HG03520 (cell line): ENCODE measurements at regions not wholly inside any gene's neighbourhood (a gene's known extent, or its start where the extent isn't known, plus 50 kb on each side); places are given as distances from the start of the nearest gene placed in this dataset.
"Not testable (repeated sequence)": the region's sequence is repeated elsewhere in the genome, so short reads cannot be mapped to it uniquely, and the experiment has no call there.

Source experiments
- ATAC-seq: cut with Tn5 transposase; IDR thresholded peaks from one replicate; pipeline ENCODE4 v1.9.1; 2021; ENCODE audit warnings: mild to moderate bottlenecking, moderate library complexity; ENCODE audit not compliant: unreplicated experiment

DNA sequence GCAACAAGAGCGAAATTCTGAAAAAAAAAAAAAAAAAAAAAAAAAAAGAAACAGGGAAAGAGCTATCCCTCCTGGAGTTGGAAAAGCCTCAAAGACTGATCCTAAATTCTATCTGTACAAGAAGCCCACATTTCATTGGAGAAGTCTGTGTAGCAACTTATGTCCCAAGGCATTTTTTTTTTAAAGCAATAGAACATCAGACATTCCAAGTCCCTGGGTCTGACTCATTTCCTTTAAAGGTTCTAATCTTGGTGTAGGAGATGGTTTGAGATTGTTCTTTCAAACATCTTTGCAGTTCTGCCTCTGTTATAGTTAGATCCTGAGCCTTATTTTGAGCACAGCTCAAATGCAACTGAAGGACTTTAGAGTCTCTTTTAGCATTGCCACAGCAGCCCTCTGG lies 706.5 kb upstream of the MIR17HG start:
- no peak for ATAC-seq

DNA sequence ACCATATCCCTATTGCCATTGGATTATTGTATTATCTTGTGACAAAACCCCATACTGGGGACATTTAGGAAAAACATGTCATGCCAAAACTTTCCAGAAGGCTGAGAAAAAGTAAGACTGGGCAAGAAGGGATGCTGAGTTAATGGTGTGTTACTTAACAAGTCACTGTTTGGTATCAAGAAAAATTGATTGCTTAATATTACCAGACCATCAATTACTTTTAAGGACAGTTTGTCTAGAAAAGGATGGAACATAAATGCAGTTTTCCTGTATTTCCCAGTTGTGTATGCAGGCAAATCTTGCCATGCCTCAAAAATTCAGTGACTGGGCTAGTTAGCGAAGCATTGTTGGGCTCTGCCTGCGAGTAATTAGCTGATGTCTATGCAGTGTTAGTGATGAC lies 705.6 kb upstream of the MIR17HG start:
- ATAC-seq = no peak

DNA sequence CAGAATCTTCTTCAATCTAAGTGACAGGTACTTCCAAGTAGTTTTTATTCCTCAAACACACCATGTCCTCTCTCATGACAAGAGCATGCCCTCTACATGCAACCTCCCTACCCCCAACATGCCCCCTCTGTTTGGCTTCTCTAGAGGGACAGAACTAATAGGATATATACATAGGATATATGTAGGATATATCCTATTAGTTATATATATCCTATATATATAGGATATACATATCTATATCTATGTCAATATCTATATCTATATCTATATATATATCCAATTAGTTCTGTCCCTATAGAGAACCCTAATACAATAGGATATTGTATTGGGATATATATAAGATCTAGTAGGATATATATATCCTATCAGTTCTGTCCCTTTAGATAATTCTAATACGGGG lies 701.9 kb upstream of the MIR17HG start:
- no peak for ATAC-seq

DNA sequence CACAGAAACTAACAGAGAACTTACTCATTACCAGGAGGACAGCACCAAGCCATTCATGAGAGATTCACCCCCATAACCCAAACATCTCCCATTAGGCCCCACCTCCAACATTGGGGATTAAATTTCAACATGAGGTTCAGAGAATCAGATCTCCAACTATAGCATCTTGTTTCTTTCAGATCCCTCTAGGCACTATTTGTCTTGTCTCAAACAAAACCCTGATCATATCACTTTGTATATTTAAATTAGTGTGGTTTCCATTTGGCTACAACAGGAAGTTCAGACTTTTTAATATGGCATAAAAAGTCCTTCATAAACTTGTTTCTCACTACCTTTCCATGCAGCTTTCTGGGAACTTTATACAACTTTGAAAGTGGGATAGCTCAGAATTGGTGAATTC lies 699.0 kb upstream of the MIR17HG start:
- ATAC-seq = no peak

DNA sequence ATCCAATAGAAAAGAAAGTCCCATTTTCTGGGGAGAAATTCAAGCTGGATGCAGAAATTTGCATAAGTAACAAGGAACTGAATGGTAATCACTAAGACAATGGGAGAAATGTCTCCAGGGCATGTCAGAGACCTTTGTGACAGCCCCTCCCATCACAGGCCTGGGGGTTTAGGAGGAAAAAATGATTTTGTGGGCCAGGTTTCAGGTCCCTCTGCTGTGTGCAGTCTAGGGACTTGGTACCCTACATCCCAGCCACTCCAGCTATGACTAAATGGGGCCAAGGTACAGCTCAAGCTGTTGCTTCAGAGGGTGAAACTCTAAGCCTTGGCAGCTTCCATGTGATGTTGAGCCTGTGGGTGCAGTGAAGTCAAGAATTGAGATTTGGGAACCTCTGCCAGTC lies 695.5 kb upstream of the MIR17HG start:
- no peak for ATAC-seq

DNA sequence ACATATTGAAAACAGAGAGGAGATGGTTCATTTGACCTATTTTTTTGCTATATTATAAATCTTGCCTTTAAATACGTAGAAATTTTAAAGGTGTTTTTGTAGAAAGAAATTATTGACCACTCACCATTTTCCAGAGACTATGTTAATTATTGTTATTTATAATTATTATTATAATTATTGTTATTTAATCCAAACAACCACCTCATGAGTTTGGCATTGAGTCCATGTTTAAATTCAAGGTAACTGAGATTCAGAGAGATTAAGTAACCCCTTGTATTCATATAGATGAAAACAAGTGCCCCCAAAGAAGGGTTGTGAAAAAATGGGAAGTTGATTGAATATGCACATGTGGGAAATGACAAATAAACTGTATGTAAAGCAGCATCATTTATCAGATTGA lies 692.5 kb upstream of the MIR17HG start:
- no peak for ATAC-seq

DNA sequence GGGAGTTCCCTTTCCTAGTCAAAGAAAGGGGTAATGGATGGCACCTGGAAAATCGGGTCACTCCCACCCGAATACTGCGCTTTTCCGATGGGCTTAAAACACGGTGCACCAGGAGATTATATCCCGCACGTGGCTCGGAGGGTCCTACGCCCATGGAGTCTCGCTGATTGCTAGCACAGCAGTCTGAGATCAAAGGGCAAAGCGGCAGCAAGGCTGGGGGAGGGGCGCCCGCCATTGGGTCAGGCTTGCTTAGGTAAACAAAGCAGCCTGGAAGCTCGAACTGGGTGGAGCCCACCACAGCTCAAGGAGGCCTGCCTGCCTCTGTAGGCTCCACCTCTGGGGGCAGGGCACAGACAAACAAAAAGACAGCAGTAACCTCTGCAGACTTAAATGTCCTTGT lies 683.3 kb upstream of the MIR17HG start:
- ATAC-seq = not testable (repeated sequence)

DNA sequence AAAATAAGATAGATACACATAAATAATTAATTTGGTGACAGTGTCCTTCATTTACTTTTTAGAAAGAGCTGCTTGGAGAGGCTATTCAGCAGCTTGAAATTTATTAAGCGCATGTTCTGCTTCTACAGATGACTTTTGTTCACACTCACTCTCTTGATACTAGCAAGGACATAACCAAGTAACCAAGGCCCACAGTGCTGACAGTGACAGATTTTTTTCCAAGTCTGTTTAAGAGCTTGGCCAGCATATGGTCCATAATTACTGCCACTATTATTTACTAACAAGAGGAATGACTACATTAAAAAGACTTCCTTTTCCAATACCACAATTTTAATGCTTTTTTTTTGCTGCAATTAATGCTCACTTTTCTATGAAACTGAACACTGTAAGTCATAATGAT lies 673.7 kb upstream of the MIR17HG start:
- no peak for ATAC-seq

DNA sequence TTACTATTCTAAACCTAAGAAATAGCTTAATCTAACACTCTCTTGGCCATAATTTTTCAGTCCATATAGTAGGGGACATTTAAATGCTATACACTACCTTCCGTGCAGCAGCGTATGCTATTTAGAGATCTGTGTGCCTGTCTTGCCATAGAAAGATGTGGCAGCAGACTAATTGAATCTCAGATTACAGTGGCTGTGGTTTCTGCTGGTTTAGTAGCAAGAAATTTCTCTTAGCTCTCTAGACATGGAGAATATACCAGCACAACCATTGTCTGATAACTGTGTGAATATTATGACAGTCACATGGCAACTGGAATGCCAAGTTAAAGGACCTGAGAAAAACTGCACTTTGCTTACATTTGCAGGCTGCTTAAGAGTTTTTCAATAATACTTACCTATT lies 672.4 kb upstream of the MIR17HG start:
- no peak for ATAC-seq

DNA sequence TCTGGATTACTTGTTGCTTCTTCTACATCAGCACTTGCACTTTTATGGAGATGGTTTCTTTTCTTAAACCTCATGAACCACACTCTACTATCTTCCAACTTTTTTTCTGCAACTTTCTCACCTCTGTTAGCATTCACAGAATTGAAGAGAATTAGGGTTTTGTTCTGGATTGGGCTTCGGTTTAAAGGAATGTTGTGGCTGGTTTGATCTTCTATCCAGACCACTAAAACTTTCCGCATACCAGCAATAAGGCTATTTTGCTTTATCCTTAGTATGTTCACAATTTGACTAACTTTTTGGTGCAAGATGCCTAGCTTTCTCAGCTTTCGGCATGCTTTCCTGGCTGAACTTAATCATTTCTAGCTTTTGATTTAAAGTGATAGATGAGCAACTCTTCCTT lies 666.7 kb upstream of the MIR17HG start:
- no peak for ATAC-seq

DNA sequence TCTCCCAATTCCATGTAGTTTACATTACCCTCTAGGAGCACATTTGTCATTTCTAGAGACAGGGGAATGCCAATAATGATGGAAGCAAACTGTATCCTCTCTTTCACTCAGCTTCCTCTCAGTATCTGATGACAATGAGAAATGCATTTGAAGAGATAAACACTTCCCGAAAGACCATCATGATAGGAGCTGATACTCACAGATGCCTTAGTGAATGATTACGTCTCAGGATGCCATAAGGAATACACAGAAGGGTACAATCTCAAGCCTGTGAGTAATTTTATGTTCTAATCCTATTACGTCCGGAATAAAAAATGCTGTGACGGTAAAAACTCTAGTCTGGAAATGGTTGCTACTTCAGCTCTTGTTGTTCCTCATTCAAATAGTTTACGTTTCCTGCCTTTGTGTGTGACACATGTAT lies 663.8 kb upstream of the MIR17HG start:
- ATAC-seq = no peak

DNA sequence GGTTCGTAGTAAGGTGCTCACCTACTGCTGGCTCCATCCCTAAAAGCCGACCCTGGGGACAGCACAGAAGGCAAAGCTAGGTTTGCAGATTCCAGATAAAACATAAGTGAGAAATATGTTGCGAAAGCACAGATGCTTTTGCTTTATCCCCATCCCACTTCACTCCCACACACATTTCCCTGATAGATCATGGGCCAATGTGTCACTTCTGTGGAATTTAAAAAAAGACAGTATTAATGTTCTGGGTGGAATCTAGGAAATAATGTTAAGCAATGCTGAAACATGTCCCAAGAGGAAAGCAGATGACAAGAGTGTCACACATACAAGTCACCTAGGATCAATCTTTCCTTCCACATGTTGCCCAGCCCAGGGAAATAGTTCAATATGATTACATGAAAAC lies 661.0 kb upstream of the MIR17HG start:
- no peak for ATAC-seq

DNA sequence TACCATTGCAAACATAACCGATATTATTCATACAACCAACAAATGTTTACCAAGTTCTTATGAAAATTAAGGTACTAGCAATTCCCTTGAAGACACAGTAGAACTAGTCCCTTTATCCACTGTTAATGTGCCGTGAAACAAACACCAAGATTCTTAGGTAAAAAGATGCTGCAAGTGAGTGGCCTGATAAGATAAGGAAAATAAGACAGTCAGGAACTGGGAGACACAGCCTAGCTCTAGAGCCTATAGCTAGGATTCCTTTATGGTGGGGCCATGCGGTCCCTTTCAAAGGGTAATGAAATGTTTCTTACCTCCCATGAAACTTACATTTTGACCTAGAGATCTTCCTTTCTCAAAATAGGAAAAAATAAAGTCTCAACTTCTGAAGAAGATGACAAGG lies 658.4 kb upstream of the MIR17HG start:
- ATAC-seq = no peak

DNA sequence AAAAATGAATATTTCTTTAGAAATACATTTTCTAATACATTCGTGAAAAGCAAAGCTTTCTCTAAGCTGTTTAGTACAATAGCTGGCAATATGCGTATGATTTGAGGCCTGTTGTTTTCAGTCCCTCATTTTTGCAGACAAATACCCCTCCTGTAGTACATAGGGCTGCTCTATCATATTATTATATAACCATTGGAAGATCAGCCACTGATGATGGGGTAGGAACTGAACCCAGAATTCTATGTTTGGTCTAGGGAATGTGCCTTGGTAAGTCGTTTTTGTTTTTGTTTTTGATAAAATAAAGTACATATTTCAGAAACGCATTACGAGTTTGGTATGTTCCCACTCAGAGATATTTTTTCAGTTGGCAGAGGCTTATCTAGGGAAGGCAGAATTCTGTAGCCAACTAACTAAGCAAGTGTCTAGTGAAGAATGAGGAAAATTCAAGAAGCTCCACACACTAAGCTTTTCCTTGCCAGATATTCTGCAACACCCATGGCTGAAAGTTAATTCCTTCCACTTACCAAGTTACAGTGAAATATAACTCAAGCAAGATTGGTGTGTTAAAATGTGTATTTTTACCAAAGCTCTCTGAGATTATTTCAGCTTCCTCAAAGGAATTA lies 656.9 kb upstream of the MIR17HG start:
- ATAC-seq = no peak

DNA sequence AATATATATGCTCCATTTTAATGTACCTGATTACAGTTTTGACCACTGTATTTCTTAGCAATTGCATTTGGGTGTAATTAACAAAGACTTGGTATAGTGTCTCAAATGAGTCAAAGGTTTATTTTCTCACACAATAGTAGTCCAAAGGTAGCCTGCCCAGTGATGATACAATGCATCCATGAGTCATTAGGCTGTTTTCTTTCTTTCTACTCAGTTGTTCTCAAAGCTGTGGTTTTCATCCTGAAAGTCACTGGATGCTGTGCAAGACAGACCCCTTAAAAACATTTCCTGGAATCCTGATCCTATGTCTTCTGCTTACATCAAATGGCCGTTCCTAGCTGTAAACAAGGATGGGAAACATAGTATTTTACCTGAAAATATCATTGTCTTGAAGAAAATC lies 651.2 kb upstream of the MIR17HG start:
- ATAC-seq = no peak

DNA sequence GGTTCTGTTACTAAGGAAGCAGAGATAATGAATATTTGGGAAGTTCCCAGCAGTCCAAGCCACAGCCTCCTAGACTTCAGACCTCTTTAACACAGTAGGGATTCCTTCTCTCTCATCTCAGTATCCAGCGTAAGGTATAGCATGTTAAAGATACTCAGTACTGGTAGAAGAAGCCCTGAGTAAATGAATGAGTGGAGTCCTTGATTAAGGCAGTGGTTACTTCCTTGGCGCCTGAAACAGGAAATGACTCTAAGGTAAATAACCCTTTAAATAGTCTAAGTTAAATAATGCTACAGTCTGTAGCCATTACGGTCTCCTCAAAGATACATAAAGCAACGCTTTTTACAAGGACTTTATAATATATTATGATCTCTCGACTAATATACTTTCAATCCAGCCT lies 650.8 kb upstream of the MIR17HG start:
- no peak for ATAC-seq

DNA sequence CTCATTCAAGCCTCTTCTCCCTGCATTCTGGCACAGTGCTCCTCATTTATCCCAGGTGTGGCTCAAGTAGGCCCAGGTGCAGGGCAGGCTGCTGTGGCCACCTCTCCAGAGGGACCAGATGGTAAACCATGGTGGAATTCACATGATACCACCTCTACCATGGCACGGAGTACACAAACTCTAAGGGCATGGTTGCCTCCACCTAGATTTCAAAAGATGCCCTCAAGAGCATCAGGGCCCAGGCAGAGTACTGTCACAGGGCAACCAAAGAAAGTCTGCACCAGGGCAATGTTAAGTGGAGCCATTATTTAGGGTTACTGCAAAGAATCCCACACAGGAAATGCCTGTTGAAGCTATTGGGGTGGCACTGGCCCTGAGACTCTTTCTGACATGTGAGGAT lies 647.1 kb upstream of the MIR17HG start:
- no peak for ATAC-seq

DNA sequence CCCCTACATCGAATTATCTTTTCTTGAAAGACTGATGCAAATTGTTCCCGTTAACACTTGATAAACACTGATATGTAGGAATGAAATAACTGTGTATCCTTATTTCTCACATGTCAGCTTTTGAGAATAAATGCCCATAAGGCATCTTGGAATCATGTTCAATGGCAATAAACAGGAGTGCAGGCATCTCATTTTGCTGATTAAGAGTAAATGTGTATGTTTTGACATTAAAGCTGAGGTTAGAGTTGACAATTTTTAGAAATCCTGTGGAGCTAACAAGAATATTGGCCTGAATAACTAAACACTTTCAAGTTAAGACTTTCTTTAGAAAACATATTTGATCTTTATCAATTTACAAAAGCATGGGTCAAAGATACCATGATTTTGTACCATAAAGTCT lies 646.2 kb upstream of the MIR17HG start:
- ATAC-seq = no peak

DNA sequence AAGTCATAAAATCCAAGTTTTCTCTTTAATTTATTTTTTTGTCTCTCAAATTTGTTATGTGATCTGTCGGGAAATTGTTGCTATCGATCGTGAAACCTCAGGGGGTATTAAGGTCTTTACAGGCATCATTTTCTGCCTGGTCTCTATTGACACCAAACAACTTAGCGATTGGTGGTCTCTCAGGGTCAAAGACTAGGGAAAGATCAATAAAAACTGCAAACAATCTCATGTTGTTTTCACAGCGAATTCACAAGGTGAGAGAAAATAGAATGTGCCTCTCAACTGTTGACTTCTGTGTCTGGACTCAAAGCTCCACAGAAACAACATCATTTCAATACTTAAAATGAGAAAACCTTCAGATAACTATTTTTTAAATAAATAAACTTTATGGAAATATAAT lies 645.4 kb upstream of the MIR17HG start:
- ATAC-seq = no peak

DNA sequence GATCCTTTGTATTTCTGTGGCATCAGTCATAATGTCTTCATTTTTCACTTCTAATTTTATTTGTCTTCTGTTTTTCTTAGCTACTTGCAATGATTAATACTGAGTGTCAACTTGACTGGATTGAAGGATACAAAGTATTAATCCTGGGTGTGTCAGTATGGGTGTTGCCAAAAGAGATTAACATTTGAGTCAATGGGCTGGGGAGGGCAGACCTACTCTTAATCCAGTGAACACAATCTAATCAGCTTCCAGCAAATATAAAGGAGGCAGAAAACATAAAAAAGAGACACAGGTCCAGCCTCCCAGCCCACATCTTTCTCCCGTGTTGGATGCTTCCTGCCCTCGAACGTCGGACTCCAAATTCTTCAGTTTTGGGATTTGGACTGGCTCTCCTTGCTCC lies 640.9 kb upstream of the MIR17HG start:
- ATAC-seq = no peak

DNA sequence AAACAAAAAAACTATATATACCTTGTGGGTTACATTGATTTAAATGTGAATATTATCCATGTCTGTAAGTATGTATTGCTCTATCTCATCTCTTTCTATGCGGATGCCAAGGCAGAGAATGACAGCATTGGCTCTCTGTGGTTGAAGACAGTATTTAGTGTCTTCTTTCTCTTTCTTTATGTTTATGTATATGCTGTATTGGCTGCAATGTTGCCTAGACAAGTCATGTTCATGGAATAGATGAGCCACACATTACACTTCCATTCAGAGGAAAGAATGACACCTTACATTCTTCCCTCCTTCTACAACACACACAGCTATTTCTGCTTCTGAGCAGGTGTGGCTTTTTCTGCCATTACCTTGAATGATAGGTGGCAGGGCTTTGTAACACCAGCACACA lies 639.4 kb upstream of the MIR17HG start:
- ATAC-seq = no peak

DNA sequence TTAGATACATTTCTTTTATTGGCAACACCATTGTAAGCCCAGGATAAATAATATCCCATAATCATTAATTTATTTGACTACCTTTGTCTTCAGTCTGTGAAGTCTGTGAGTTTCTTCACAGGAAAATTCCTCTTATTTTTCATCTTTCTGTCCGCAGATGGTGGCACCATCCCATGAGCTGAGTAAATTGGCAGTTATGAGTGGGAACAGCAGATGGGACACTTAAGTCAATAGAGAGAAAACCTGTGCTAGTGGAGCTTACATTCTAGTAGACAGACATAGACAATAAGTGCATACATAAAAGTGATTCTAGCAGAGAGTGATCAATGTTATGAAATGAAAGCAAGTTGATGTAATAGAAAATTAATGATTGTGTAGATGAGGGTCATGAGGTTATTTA lies 638.2 kb upstream of the MIR17HG start:
- no peak for ATAC-seq

DNA sequence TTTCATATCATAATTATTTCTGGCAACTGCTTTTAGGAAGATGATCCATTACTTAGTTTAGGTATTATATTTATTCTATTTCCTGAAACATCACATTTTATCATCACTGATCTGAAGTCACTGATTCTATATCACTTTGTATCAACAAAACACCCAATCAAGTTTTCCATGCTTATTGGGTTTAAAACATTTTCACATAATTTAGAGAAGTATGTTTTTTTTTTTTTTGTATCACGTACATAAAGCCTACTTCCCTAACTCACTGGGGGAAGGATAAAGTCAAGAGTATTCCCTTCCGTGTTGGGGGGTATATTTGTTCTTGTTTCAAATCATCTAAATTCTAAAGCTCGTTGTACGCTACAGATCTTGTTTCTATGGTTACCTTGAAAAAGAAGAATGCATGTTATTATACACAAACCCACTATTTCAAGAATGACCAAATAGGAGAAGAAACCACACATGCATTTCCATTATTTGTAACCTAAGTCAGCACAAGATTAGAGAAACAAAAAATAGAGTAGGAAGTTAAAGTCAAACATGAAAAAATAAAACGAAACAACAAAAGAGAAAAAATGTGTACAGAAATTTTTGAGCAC lies 637.2 kb upstream of the MIR17HG start:
- no peak for ATAC-seq
